AG04449 (cell line): ENCODE measurements at regions not wholly inside any gene's neighbourhood (a gene's known extent, or its start where the extent isn't known, plus 50 kb on each side); places are given as distances from the start of the nearest gene placed in this dataset.

Source experiments
- CTCF ChIA-PET: fragments of 350-600 bp; formaldehyde crosslinking; extraction: SDS; loops from one replicate; lab custom pipeline; 2021; ENCODE audit warnings: antibody characterized with exemption; lab: Yijun Ruan, JAX
- POLR2A ChIA-PET: fragments of 400-600, 350-600 bp; formaldehyde crosslinking; extraction: SDS; loops from one replicate; lab custom pipeline; 2020; ENCODE audit warnings: antibody characterized with exemption, inconsistent platforms; lab: Yijun Ruan, JAX
- DNase-seq: peaks from one replicate; pipeline ENCODE4 v3.0.0-alpha.2; 2010; ENCODE audit warnings: low read depth, low spot score
- H3K4me3 ChIP-seq: 2 replicates; pipeline ENCODE4 v1.5.1; 2011; ENCODE audit warnings: low read depth, mild to moderate bottlenecking, control low read depth, low read length
- TF ChIP-seq, protein P1 (sequence below): IDR thresholded peaks from one replicate; pipeline ENCODE4 v1.5.1; 2011; ENCODE audit warnings: mild to moderate bottlenecking, moderate library complexity, low read length, control low read depth, inconsistent platforms; ENCODE audit not compliant: insufficient read depth; ENCODE audit errors: missing control alignments

- no peak for DNase-seq
- POLR2A ChIA-PET = no interaction called here
- H3K4me3 ChIP-seq = no peak overlapping the region
- CTCF ChIA-PET = no interaction called here
- TF ChIP-seq, protein P1, sequence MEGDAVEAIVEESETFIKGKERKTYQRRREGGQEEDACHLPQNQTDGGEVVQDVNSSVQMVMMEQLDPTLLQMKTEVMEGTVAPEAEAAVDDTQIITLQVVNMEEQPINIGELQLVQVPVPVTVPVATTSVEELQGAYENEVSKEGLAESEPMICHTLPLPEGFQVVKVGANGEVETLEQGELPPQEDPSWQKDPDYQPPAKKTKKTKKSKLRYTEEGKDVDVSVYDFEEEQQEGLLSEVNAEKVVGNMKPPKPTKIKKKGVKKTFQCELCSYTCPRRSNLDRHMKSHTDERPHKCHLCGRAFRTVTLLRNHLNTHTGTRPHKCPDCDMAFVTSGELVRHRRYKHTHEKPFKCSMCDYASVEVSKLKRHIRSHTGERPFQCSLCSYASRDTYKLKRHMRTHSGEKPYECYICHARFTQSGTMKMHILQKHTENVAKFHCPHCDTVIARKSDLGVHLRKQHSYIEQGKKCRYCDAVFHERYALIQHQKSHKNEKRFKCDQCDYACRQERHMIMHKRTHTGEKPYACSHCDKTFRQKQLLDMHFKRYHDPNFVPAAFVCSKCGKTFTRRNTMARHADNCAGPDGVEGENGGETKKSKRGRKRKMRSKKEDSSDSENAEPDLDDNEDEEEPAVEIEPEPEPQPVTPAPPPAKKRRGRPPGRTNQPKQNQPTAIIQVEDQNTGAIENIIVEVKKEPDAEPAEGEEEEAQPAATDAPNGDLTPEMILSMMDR = no peak
These were observed 1030.0 kb upstream of the TMPRSS15 start for GRCh38 chr21:19433623-19434022.

DNA sequence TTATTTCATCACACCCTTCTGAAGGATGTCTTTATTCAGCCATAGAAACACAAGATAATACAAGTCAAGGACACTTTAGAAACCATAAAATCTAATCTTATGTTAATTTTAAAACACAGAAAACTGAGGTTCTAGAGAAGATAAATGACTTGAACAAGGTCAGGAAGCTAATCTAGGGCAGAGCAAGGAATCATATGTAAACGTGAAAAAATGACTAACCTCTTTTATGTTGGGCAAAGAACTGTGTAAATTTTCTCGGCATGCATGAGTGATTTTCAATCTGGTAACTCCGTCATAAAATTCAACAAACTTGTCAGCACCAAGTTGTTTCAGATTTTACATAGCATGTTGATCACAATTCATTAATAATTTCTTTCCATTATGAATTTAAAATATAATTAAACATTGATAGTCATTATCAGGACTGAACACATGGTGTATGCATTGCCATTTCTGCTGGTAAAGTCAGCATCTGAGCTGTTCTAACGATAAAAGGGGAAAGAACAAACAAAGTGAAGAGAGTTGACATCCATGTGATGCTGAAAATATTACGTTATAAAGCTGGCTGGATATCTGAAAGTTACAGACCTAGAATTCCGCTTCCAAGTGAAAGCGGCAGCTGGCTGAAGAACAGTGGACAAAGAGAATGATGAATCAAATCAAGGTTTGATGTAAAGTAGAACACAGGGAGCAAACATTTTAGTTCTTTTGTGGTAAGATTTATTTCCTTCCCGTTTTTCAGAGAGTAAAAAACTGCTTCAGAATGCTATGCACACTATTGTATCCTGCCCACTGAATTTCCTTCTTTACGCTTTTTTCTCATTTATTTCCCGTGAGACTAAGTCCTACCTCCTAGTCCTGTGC is 1037.4 kb upstream of the TMPRSS15 start:
- no peak overlapping the region for H3K4me3 ChIP-seq
- ChIA-PET POLR2A (no interaction called here), CTCF (no interaction called here)
- no peak for DNase-seq
- TF ChIP-seq, protein P1 = no peak

DNA sequence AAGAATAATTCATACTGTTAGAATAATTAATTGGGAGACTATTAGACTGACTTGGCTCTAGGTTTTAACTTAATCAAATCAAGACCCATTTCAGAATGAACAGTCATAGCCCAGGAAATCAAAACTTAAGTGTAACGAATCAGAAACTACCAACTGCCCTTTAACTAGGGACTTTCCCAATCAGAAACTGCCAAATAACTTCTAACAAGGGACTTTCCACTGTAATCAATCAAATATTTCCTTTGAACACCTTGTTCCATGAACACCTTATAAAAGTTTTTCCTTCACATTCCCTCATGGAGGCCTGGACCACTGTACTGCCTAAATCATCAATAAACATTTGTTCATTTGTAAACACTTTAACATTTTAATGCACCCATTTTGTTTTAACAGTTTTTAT is 1054.7 kb upstream of the TMPRSS15 start:
- TF ChIP-seq, protein P1 = no peak
- no peak overlapping the region for H3K4me3 ChIP-seq
- no peak for DNase-seq
- ChIA-PET CTCF (no interaction called here), POLR2A (no interaction called here)

DNA sequence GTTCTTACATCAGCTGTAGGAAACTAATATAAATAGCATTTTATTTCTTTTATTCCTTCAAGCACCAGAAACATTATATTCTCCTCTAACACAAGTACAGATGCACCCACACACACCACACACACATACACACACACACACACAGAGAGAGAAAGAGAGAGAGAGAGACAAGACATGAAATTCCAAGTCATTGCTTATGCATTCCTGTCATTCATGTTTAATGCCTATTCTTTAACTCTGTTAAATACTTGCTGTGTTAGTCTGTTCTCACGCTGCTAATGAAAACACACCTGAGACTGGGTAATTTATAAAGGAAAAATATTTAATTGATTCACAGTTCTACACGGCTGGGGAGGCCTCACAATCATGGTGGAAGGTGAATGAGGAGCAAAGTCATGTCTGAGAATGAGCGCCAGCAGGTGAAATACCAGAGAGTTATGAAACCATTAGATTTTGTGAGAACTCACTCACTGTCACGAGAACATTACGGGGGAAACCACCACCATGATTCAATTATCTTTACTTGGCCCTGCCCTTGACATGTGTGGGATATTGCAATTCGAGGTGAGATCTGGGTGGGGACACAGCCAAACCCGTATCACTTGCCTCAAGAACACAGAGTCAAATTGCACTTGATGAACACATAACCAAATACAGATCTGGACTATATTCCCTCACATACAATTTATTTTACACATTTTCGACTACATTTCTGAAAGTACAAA is 1058.1 kb upstream of the TMPRSS15 start:
- ChIA-PET POLR2A (no interaction called here), CTCF (no interaction called here)
- H3K4me3 ChIP-seq = no peak overlapping the region
- TF ChIP-seq, protein P1 = no peak
- no peak for DNase-seq

DNA sequence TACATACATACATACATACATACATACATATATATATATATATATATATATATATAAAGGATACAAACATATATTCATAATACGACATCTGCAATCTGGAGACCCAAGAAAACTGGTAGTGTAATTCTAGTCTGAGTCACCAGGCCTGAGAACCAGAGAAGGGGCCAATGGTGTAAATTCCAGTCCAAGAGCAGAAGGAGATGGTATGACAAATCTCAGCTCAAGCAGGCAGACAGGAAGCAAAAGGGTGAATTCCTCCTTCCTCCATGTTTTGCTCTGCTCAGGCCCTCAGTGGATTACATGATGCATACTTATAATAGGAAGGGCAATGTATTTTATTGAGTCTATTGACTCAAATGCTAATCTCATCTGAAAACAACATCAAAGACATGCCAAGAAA is 1060.4 kb upstream of the TMPRSS15 start:
- no peak overlapping the region for H3K4me3 ChIP-seq
- CTCF ChIA-PET = no interaction called here
- DNase-seq = no peak

More for the DNA sequence above, 1060.4 kb upstream of the TMPRSS15 start:
- TF ChIP-seq, protein P1 = no peak
- POLR2A ChIA-PET = no interaction called here
